ENCODE measurements at regions not wholly inside any gene's neighbourhood (a gene's known extent, or its start where the extent isn't known, plus 50 kb on each side); places are given as distances from the start of the nearest gene placed in this dataset.

DNA sequence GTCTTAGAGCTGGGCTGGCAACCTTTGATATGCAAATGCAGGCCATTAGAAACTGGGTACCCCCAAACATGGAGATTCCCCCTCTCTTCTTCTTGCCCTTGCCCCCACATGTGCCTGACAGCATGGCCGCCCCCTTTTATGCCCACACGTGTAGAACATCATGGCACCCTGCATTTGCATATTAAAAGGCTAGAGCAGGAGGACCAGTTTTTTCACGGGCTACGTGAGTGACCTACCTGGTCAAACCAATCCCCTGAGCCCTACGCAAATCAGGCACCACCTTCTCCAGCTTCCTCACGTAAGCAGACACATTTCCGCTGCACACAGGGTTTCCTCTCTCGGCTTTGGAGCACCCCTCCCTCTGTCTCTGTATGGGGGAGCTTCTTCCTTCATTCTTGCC, 110.9 kb upstream of the COPS8 start:
- intact Hi-C loops (cut with DNase I, micrococcal nuclease): no loop called here
- no peak for ATAC-seq
- DNase-seq: no peak

DNA sequence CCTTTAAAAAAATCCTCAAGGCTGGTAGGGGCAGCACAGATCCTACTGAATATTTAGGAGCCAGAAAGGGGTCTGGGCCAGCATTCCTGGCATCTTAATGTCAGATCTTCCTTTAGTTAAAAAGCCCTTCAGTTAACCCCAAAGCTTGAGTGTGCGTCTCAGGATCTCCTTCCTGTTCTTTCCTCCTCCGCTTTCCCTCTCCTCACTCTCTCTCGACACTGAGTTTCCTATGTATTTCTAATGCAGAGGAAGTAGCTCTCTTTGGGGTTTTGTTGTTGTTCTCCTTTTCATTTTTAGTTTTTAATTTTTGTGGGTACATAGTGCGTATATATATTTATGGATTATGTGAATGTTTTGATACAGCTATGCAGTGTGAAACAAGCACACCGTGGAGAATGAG, 109.9 kb upstream of the COPS8 start:
- intact Hi-C loops (cut with DNase I, micrococcal nuclease): no loop called here
- no peak for ATAC-seq
- DNase-seq: no peak

DNA sequence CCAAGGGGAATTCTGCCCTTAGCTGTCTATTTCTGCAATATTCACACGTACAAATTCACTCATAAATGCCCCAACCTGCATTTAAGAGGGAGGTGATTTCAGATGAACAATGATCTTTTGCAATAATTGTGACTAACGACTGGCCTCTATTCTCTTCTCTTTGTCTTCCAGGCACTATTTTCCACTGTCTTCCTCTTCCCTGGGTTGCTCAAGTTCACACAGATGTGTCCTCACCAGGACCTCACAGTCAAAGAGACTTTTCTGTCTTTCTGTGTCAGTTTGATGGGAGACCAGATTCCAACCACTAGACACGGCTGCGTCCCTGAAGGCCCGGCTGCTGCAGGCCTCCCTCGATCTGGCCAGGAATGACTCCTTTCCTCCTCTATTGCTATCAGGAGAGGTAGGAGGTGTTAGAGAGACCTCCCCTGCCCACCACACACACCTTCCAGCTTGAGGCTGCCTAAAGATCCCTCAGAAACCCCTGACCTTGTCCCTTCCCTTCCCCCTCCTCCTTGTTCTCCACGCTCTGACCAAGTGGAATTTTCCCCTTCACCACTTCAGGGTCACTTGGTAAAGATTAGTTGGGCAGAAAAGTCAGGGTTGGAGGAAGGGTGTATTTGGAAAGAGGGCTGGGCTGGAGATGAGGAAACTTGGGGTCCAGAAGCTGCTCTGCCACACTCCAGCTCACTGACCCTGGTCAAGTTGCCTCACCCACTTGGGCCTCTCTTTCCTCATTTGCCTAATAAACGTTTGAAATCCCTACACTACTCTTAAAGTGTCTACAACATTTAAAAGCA, 109.2 kb upstream of the COPS8 start:
- DNase-seq (no peak), ATAC-seq (no peak)
- intact Hi-C loops (cut with DNase I, micrococcal nuclease): no loop called here

DNA sequence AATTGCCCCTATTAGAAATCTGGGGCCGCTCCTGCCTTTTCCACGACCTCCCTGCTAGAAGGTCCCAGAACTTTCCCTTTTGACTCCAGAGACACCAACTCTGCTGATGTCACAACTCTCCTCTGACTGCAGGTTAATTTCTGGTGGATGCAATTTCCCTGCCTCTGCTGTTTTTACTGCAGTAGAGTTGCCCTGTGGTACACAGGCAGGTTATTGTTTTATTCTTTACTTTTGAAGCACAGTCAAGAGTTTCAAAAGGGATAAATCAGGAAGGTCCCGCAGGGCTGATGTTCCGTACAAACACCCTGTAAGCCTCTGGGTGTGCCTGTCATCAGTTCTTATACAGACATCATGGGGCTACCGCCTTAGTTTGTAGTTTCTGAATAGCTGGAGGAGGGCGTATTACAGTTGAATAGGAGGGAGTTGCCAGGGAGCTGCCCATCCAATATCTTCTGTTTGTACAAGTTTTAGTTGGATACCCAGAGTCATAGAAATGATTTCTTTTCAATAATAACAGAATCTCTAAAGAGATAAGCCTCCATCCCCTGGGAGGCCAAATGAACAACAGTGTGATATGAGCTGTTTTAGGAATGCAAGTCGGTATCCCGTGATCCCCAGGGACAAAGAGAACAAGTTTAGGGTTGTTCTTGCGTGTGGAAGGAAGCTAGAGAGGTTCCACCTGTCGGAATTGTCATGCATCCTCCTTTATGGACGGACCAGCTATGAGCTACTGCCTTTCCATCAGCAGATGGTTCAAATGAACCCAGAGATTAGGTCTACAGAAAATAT, 108.4 kb upstream of the COPS8 start:
- DNase-seq: no peak
- intact Hi-C loops (cut with DNase I, micrococcal nuclease): no loop called here
- ATAC-seq: no peak

DNA sequence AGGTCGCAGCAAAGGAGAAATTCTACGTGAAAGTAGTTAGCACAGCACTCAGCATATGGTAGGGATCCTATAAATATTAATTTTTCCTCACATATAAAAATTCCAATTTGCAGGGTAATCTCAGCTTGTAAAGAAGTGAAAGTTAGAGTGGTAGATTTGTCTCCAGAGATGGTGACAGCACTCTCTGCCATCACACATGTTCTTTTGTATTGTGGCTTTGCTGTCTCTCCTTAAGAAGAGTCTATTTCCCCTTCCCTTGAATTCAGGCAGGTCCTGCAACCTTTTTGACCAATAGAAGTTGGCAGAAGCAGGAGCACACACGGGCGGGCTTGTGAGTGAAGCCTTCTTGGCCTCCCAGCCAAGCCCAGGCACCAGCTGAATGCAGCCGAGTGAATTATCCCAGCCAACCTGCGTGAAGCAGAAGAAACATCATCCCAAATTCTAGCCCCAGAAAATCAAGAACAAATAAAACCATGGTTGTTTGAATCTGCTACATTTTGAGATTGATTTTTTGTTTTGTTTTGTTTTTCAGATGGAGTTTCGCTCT, 107.8 kb upstream of the COPS8 start:
- DNase-seq: no peak
- intact Hi-C loops (cut with DNase I, micrococcal nuclease): no loop called here
- ATAC-seq: no peak

DNA sequence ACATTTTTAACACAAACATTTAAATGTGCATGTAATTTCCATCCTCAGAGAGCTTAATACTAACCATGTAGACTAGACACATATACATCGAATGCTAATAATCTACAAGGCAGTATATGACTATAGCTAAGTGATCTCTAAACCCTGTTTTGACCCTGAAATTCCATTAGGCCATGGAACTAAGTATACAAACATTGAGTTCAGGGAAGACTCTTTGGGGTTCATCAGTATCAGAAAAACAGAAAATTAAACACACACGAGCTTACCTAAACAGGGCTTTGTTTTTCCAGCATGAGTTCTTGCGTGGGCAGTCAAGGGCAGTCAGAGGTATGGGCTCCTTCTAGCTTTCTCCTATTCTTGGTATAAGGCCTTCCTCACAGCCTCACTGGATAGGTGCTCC, 106.0 kb upstream of the COPS8 start:
- no peak for ATAC-seq
- intact Hi-C loops (cut with DNase I, micrococcal nuclease): no loop called here
- DNase-seq: no peak

DNA sequence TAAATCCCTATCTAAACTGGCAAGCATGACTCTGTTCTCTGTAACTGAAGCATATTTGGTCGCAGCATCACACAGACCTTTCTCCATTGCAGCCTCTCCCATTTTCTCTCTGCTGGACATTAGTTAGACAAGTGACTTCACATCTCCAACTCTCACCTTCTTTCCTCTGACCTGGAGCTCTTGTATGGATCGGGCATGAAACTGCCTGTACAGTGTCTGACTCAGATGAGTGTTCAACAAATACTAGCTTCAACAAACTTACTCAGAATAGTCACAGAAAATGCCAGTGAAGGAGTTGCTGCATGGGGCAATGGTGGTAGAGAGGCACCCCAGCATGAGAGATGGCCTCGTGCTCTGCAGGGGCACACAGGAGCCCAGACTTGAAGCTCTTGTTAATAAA, 104.7 kb upstream of the COPS8 start:
- DNase-seq (no peak), ATAC-seq (no peak)
- intact Hi-C loops (cut with DNase I, micrococcal nuclease): no loop called here

DNA sequence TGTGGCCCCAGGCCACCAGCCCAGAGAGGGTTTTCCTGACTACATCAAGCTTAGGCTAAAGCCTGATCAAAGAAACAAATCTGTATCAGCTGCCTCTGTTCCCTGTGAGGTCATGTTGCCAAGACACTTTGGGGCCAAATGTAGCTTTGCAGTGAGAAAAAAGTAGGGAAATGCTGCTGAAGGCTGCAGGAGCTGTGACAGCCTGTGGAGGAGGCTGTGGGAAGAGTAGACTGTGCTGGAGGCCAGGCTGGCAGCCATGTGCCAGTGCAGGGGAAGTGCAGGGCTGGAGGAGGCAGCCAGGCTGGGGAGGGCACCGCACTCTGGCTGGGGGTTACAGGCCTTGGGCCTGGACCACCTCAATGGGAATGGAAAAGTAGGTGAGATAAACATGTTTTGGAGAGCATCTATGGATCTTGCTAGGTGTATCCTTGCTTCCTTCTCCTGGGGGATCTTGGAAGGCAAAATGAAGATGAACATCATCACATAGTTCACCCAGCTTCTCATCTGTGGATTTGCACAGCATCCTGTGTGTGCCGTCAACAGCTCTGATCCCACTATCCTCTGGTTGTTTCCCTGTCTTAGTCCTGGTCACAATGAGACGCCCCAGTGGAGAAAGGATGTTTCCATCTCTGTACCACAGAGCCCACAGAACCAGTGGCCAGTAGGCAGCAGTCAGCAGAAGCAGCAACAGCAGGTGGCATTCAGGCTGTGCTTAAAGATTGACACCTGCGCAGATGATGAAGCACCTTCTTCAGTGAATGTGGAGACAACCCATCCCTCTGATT, 103.8 kb upstream of the COPS8 start:
- no peak for ATAC-seq
- intact Hi-C loops (cut with DNase I, micrococcal nuclease): no loop called here
- no peak for DNase-seq

DNA sequence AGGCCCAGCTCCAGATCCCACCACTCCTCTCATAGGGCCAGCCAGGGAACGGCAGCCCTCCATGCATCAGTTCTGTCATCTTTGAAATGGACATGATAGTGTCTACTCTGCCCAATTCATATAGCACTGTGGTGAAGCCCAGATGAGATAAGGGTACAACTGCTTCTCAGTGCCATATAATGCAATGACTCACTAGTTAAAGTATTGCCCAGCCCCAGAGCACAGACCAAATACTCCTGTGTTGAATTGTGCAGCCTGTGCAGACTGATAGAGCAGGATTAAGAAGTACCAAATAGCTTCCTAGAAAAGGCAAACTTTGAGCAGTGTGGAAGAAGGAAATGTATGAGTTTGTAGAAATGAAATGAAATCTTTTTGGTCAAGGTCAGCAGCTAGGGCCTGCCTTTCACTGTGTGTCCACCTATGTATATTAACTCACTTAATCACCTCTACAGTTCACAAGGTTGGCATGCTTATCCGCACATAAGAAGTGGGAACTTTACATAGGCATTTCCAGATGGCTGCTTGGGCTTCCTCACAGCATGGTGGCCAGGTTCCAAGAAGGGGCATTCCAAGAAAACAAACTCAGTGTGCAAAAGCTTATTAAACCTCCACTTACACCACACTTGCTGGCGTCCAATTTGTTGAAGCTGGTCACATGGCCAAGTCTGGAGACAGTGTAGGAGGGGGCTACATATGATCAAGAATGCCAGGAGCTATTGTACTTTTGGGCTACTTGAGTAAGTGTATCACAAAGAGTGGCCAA, 102.8 kb upstream of the COPS8 start:
- ATAC-seq (peak; percentile 49), DNase-seq (no peak)
- intact Hi-C loops (cut with DNase I, micrococcal nuclease): no loop called here

DNA sequence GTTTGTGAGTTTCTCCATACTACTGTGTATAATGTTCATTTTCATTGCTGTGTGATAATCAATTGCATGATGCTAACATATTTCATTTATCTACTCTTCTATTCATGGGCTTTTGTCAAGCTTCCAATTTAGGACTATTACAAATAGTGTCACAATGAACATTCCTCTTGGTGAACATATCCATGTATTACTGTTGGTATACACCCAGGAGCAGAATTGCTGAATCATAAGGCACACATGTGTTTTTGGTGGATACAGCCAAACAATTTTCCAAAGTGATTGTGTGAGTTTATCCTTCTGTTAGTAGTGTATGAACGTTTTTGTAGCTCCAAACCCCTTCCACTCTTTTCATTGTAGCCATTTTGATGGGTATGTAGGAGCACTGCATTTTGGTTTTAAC, 101.6 kb upstream of the COPS8 start:
- DNase-seq (no peak), ATAC-seq (no peak)
- intact Hi-C loops (cut with DNase I, micrococcal nuclease): no loop called here

DNA sequence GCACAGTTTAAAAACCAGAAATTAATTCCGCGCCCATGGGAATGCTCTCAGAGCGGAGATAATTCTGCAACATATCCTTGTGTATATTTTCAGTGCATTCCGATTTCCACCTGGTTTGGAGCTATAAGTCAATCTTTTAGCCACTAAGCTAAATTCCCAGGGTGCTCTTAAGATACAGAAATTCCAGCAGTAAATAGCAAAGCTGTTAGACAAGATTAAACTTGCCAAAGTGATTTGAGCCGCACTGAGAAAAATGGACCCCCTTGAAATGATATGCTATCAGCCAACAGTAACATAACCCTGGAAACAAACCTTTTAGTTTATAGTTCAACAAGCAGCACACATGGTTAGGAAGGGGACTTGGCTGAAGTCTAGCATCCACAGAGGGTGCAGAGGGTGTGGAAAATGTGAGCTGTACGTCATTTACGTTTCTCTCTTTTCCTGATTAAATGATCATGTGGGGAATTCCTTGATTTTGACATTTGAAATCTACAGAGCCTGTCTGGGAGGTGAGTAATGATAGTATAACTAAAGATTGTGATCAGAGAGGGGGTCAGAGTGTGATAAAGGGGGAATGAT, 99.8 kb upstream of the COPS8 start:
- no peak for DNase-seq
- ATAC-seq: no peak
- intact Hi-C loops (cut with DNase I, micrococcal nuclease): no loop called here

DNA sequence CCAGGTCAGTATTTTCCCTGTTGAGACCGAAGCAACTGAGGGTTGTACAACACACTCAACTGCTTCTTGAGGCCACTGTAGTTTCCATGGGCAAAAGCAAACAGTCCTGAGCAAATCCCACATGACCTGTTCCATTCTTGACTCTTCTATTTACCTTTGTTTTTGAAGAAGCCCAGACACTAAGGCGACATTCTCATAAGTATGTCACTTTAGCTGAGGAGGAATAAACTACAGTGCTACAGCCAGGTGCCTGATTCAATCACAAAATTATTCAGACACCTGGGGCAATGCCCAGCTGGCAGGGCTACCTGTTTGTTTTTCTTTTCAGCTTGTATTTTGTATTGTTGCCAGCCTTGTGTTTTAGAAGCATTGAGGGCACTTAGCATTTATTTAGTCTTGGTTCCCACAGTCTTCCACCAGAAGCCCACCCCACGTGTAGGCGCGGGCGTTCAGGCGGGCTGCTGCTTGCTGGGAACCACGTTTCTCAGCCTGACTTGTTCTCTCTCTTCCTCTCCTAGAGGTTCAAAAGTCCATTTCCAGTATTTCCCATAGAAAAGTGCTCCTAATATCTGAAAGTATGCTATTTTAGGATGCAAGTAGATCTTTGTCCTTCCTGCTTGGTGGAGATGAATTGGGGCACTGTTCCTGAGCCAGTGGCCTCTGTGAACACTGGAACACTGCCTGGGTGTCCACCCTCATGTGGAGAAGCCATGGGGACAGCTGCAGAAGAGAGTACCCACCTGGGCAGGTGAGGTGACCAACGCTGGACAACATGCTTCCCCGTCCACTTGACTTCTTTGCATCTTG, 99.0 kb upstream of the COPS8 start:
- DNase-seq: no peak
- intact Hi-C loops (cut with DNase I, micrococcal nuclease): no loop called here
- no peak for ATAC-seq

DNA sequence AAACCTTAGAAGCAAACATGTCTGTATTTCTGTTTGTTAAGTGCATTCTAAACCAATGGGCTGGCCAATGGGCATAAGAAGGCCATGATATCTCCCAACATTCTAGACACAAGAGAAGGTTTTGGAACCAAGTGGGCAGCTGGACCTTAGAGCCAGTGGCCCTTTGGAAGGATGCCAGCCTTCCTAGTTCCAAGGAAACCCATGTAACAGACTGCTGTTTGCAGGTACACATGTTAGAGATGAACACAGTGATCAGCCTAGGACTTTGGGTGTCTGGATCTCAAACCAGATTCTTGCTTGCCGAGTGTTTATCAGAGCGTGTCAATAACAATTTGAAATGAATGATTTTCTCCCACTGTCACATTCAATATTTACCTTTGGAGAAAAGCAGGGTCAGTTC, 97.5 kb upstream of the COPS8 start:
- intact Hi-C loops (cut with DNase I, micrococcal nuclease): no loop called here
- DNase-seq (no peak), ATAC-seq (no peak)

DNA sequence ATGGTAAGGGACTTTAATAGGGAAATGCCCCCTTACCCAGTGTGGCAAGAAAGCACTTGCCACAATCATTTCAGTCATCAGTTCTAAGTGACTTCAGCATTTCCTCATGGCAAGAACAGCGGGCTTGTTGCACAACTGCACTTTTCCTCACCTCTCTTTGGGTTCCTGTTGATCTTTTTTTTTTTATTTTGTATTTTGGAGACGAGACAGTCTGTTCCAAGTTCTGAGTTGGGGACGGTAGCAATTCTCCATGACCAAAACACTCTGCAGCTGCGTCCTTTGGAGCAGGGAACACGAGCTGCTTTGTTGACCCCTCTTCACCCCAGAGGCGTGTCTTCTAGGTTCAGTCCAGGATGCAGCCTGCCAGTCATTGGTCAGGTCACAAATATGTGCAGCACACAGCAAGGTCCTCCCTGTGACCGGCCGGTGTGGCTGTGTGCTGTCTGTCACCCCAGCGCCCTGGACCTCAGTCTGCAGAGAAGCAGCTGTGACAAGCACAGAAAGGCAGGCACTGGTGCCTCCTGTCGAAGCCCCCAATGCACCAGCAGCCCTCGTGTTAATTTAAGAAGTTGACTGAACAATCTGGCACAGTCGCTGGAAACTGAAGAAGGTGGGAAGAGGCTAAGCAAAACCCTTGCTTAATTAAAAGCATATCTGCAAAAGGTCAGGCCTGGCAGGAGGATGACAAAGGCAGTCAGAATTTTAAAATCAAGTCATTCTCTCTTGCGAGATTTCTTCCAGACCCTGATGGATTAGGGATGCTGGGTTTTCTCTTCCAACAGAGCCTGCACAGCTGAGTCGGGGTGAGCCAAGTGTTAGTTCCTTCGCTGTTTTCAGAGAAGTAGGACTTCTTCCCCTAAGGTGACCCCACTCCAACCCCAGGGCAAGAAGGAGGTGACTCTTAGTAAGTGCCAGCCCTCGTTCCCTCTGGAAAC, 96.7 kb upstream of the COPS8 start:
- intact Hi-C loops (cut with DNase I, micrococcal nuclease): no loop called here
- ATAC-seq (no peak), DNase-seq (peak in 1 of 2 donors; percentile 49)

DNA sequence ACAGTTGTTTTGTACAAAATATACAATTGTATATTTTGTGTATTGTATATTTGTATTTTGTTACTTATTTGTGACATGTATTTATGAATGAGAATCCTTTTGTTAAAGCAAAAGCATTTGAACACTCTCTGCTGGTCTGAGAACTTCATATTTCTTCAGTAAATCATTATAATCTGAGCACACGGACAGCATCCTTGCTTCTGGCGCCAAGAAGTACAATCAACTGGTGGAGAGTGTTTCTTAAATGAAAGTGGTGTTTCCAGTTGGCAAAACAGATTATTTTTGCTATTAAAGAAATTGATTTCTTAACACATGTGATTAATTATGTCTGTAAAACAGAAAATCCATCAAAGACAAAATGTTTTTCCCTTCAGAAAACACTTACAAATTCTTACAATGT, 95.1 kb upstream of the COPS8 start:
- intact Hi-C loops (cut with DNase I, micrococcal nuclease): no loop called here
- no peak for ATAC-seq
- DNase-seq: no peak

DNA sequence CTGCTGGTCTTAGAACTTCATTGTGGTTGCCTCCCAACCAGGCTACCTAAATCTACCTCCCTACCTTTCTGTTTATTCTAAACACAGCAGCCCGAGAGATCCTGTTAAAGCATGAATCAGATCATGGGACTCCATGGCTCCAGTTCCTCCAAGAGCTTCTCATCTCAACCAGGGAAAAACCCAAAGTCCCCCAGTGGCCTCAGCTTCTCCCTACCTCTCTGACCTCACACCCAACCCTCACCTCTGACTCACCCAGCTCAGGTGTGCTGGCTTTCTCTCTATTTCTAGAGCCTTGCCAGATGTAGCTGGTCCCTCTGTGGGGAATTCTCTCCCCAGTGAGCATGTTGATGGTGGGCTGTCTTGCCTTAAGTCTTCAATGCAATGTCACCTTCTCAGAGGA, 93.8 kb upstream of the COPS8 start:
- ATAC-seq (no peak), DNase-seq (no peak)
- intact Hi-C loops (cut with DNase I, micrococcal nuclease): no loop called here

DNA sequence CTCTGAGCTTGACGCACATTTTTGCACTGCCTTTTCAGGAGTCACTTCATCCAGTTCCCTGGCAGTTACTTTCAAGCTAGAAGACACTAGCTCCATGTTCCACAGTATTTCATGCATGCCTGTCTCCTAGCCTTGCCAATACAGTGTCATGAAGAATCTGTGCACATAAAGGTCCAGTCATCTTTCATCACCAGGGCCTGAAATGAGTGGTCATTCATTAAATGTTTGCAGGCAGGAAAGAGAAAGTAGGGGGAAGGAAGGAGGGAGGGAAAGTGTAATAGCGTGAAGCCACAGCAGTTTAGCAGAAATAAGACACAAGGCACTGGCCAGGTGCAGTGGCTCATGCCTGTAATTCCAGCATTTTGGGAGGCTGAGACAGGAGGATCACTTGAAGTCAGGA, 92.4 kb upstream of the COPS8 start:
- intact Hi-C loops (cut with DNase I, micrococcal nuclease): no loop called here
- DNase-seq (no peak), ATAC-seq (no peak)
